ENCODE measurements at regions not wholly inside any gene's neighbourhood (a gene's known extent, or its start where the extent isn't known, plus 50 kb on each side); places are given as distances from the start of the nearest gene placed in this dataset.

- TF ChIP-seq EZH2phosphoT487 (IDR thresholded peaks at IDR 0.05; ENCODE audit: low read length) (no peak), CTCF (IDR thresholded peaks at IDR 0.05; ENCODE audit: low read length) (no peak), EZH2 (optimal IDR thresholded peaks at IDR 0.05; ENCODE audit: low read depth, low read length) (no peak)
Measured at GRCh38 chr3:159894386-159894785, 94.2 kb upstream of the IL12A start.

Measured in MM.1S (cell line).